ENCODE measurements at regions not wholly inside any gene's neighbourhood (a gene's known extent, or its start where the extent isn't known, plus 50 kb on each side); places are given as distances from the start of the nearest gene placed in this dataset.

DNA sequence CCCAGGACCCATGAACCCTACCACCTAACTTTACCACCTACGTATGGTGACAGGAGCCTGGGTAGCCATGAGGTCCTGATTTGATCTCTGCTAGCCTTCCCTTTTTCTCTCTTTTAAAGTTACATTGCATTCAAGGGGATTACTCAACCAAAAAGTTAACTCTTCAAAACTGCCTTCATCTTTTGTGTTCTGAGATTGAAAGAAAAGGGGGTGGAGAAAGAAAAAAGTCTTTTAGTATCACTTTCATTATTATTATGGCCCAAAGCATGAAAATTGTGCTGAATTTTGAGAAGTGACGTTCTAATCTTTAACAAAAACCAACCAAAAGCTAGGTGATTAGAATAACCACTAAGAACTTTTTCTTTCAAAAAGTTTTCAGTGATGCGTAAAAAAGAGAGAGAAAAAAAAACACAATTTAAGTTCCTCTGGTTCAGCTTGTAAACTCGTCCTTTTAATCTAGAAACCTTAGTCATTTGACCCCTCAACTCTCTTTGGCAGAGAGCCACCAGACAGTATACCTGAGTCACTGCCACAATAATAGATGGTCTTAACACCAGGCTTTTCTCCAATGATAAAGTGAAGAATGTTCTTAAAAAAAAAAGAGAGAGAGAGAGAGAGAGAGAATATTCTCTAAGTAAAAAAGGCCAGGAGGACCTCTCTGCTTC lies 347.4 kb upstream of the FGF13 start:
- no peaks in the 10 kb centered on the region for H4K20me1 ChIP-seq (replicated peaks in 1 of 2; ENCODE audit: control insufficient read depth in 1 of 2, insufficient read depth in 2 of 2, low read length in 2 of 2)
- no peaks in the 10 kb centered on the region for H3K36me3 ChIP-seq (ENCODE audit: control insufficient read depth in 2 of 4, insufficient read depth in 4 of 4, low read length in 3 of 4)
- ChIA-PET CTCF (ENCODE audit: partially characterized antibody) (no interaction called here), POLR2A (ENCODE audit: partially characterized antibody) (no interaction called here)
- H3K18ac ChIP-seq (ENCODE audit: extremely low read depth, low read length): no peak overlapping the region
- FAIRE-seq (no peak), DNase-seq (ENCODE audit: low read depth in 1 of 2, low spot score in 2 of 2) (no peak)
- no peak overlapping the region for H2BK5ac ChIP-seq (ENCODE audit: low read depth, low read length)
- no peak overlapping the region for H4K5ac ChIP-seq (ENCODE audit: insufficient read length, low read depth, low read length)
- H3K9ac ChIP-seq (replicated peaks in 1 of 4; ENCODE audit: extremely low read depth in 1 of 4, low read depth in 3 of 4, low read length in 3 of 4): no peak overlapping the region
- H3K27ac ChIP-seq (ENCODE audit: low read depth, low read length): no peak overlapping the region
- H3K27me3 ChIP-seq (replicated peaks in 1 of 4; ENCODE audit: control insufficient read depth in 3 of 4, extremely low read depth in 1 of 4, insufficient read depth in 3 of 4, low read length in 3 of 4): no peaks in the 10 kb centered on the region
- H3K4me2 ChIP-seq (ENCODE audit: insufficient read depth in 1 of 2, low read depth in 2 of 2, low read length in 2 of 2): no peak overlapping the region
- no peak overlapping the region for H2BK20ac ChIP-seq (ENCODE audit: low read length)
- no peak overlapping the region for H2BK15ac ChIP-seq (ENCODE audit: low read length)
- H3K9me3 ChIP-seq (ENCODE audit: insufficient read depth in 2 of 2, low read depth in 1 of 2, low read length in 1 of 2): no peaks in the 10 kb centered on the region
- TF ChIP-seq ATF3 (IDR thresholded peaks at IDR 0.05; ENCODE audit: insufficient read depth, low read depth, low read length) (no peak), TBP (IDR thresholded peaks at IDR 0.05; ENCODE audit: low read depth, low read length) (no peak)
- TF ChIP-seq, protein P1, sequence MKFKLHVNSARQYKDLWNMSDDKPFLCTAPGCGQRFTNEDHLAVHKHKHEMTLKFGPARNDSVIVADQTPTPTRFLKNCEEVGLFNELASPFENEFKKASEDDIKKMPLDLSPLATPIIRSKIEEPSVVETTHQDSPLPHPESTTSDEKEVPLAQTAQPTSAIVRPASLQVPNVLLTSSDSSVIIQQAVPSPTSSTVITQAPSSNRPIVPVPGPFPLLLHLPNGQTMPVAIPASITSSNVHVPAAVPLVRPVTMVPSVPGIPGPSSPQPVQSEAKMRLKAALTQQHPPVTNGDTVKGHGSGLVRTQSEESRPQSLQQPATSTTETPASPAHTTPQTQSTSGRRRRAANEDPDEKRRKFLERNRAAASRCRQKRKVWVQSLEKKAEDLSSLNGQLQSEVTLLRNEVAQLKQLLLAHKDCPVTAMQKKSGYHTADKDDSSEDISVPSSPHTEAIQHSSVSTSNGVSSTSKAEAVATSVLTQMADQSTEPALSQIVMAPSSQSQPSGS (IDR thresholded peaks at IDR 0.05; ENCODE audit: low read length): no peak
- no peak overlapping the region for H4K8ac ChIP-seq (ENCODE audit: extremely low read depth, insufficient read depth, low read length)
- H3K4ac ChIP-seq (replicated peaks; ENCODE audit: insufficient read length, low read depth, low read length): no peak overlapping the region
- no peak overlapping the region for H2BK120ac ChIP-seq (replicated peaks; ENCODE audit: low read depth, low read length)
- no peak overlapping the region for H3K4me3 ChIP-seq (ENCODE audit: extremely low read depth in 1 of 4, insufficient read depth in 2 of 4, low read depth in 3 of 4, low read length in 4 of 4)
- H4K91ac ChIP-seq (replicated peaks; ENCODE audit: insufficient read length, low read length): no peak overlapping the region
- H2BK12ac ChIP-seq (ENCODE audit: low read depth, low read length): no peak overlapping the region
- no peaks in the 10 kb centered on the region for H3K79me1 ChIP-seq (ENCODE audit: low read depth, low read length)
- no peak overlapping the region for H2AK5ac ChIP-seq (ENCODE audit: low read depth, low read length)
- no peak overlapping the region for H2AFZ ChIP-seq (ENCODE audit: low read length)
- H3K56ac ChIP-seq (replicated peaks; ENCODE audit: insufficient read length, low read depth, low read length): no peak overlapping the region
- WGBS, 2 experiments (ENCODE audit: extremely low coverage in 1 of 2, insufficient coverage in 1 of 2, insufficient read length in 1 of 2, insufficient replicate concordance in 2 of 2, low coverage in 1 of 2, low lambda C conversion rate in 2 of 2, missing lambda C conversion rate in 1 of 2): 93% methylated on average over 4 of the region's 4 CpGs; no CpG with 5 or more reads in 1 of the 2 experiments
- H3K14ac ChIP-seq (ENCODE audit: insufficient read length): no peak overlapping the region
- H3K23ac ChIP-seq (ENCODE audit: insufficient read length): no peak overlapping the region
- H3K79me2 ChIP-seq (ENCODE audit: control insufficient read depth in 1 of 2, insufficient read depth in 2 of 2, low read length in 2 of 2): no peaks in the 10 kb centered on the region
- no peaks in the 10 kb centered on the region for H3K23me2 ChIP-seq (ENCODE audit: low read depth, low read length)
- H3K4me1 ChIP-seq (replicated peaks in 1 of 4; ENCODE audit: control insufficient read depth in 3 of 4, insufficient read depth in 4 of 4, low read length in 3 of 4): no peaks in the 10 kb centered on the region
